IMR-90 (cell line): ENCODE measurements at regions not wholly inside any gene's neighbourhood (a gene's known extent, or its start where the extent isn't known, plus 50 kb on each side); places are given as distances from the start of the nearest gene placed in this dataset.

Source experiments
- BHLHE40 ChIP-seq: fragments of 150-350 bp; IDR thresholded peaks from 2 replicates; pipeline ENCODE4 v1.6.1; 2016; ENCODE audit warnings: mild to moderate bottlenecking, low read depth, low read length
- CEBPB ChIP-seq: IDR thresholded peaks from 2 replicates; pipeline ENCODE4 v1.6.1; 2012; ENCODE audit warnings: low read depth, low read length, improper control_type of control experiment
- CHD1 ChIP-seq: IDR thresholded peaks from 2 replicates; pipeline ENCODE4 v1.6.1; 2012; ENCODE audit warnings: low read depth, low read length, improper control_type of control experiment
- POLR2A ChIP-seq: IDR thresholded peaks from 2 replicates; pipeline ENCODE4 v1.6.1; 2012; ENCODE audit warnings: mild to moderate bottlenecking, low read depth, low read length
- RFX5 ChIP-seq: IDR thresholded peaks from 2 replicates; pipeline ENCODE4 v1.8.0; 2012; ENCODE audit warnings: low read depth, mild to moderate bottlenecking, low read length, moderate library complexity
- TF ChIP-seq, protein P1 (sequence below): conservative IDR thresholded peaks from 2 replicates; pipeline ENCODE4 v1.5.1; 2012; ENCODE audit warnings: mild to moderate bottlenecking, low read depth, low read length, improper control_type of control experiment

DNA sequence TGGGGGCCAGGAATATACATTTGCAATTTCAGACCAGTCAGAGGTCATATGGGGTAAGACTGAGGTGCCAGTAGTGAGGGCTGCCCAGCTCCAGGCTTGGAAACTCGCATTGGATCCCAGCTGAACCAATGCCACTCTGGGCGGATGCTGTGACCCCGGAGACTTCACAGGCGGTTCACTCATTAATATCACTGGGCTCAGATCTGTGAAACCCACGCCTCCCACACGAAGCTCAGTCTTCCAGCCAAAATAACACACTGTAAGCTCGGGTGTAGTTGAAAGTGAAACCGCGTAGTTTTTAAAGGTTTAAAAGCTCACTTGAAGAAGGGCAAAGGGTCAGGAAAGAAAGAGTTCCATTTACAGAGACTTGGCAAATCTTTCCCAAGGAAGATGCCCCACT is 254.8 kb downstream of the FOXL1 start:
- TF ChIP-seq, protein P1, sequence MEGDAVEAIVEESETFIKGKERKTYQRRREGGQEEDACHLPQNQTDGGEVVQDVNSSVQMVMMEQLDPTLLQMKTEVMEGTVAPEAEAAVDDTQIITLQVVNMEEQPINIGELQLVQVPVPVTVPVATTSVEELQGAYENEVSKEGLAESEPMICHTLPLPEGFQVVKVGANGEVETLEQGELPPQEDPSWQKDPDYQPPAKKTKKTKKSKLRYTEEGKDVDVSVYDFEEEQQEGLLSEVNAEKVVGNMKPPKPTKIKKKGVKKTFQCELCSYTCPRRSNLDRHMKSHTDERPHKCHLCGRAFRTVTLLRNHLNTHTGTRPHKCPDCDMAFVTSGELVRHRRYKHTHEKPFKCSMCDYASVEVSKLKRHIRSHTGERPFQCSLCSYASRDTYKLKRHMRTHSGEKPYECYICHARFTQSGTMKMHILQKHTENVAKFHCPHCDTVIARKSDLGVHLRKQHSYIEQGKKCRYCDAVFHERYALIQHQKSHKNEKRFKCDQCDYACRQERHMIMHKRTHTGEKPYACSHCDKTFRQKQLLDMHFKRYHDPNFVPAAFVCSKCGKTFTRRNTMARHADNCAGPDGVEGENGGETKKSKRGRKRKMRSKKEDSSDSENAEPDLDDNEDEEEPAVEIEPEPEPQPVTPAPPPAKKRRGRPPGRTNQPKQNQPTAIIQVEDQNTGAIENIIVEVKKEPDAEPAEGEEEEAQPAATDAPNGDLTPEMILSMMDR = no peak
- no peak for TF ChIP-seq POLR2A
- no peak for TF ChIP-seq RFX5
- no peak for TF ChIP-seq CHD1
- TF ChIP-seq CEBPB = no peak
- no peak for TF ChIP-seq BHLHE40
